ENCODE measurements at regions not wholly inside any gene's neighbourhood (a gene's known extent, or its start where the extent isn't known, plus 50 kb on each side); places are given as distances from the start of the nearest gene placed in this dataset.

GRCh38 chr16:86335266-86336172 lies 174.8 kb upstream of the FOXF1 start:
- TF ChIP-seq POLR2A (IDR thresholded peaks at IDR 0.05; ENCODE audit: low read depth, low read length) (no peak), POLR2AphosphoS5 (IDR thresholded peaks at IDR 0.05; ENCODE audit: low read depth, low read length) (no peak), TAF1 (IDR thresholded peaks at IDR 0.05; ENCODE audit: borderline replicate concordance, low read depth, low read length) (no peak)
